Suppressor macrophage (primary cell): ENCODE measurements at regions not wholly inside any gene's neighbourhood (a gene's known extent, or its start where the extent isn't known, plus 50 kb on each side); places are given as distances from the start of the nearest gene placed in this dataset.

Experiments used
- DNase-seq, 4 experiments: peaks; one replicate each; pipeline ENCODE4 v3.0.0-alpha.2; 2020 to 2022

GRCh38 chr7:45235905-45236304, 78.3 kb downstream of the RAMP3 start:
- DNase-seq = no peak

- DNase-seq = no peak
Observed at GRCh38 chr7:45236666-45237065, 79.1 kb downstream of the RAMP3 start.

GRCh38 chr7:45237788-45238461, 80.3 kb downstream of the RAMP3 start:
- no peak for DNase-seq

- no peak for DNase-seq
Observed at GRCh38 chr7:45238806-45239205, 81.2 kb downstream of the RAMP3 start.

GRCh38 chr7:45239486-45239885, 81.9 kb downstream of the RAMP3 start:
- DNase-seq = no peak

GRCh38 chr7:45240273-45240771, 82.7 kb downstream of the RAMP3 start:
- no peak for DNase-seq

GRCh38 chr7:45240926-45241325, 83.3 kb downstream of the RAMP3 start:
- no peak for DNase-seq

GRCh38 chr7:45241339-45242109, 83.9 kb downstream of the RAMP3 start:
- no peak for DNase-seq

- DNase-seq = no peak
Observed at GRCh38 chr7:45242261-45242660, 84.7 kb downstream of the RAMP3 start.

GRCh38 chr7:45242698-45243097, 85.1 kb downstream of the RAMP3 start:
- DNase-seq = no peak

- DNase-seq = no peak
Observed at GRCh38 chr7:45244981-45245380, 87.4 kb downstream of the RAMP3 start.

GRCh38 chr7:45246339-45246738, 88.7 kb downstream of the RAMP3 start:
- DNase-seq = no peak

- no peak for DNase-seq
Observed at GRCh38 chr7:45252248-45252647, 94.7 kb downstream of the RAMP3 start.

GRCh38 chr7:45252857-45253256, 95.3 kb downstream of the RAMP3 start:
- no peak for DNase-seq

- DNase-seq = no peak
Observed at GRCh38 chr7:45253368-45253767, 95.8 kb downstream of the RAMP3 start.

- no peak for DNase-seq
Observed at GRCh38 chr7:45255187-45255586, 97.6 kb downstream of the RAMP3 start.

GRCh38 chr7:45256309-45256708, 98.7 kb downstream of the RAMP3 start:
- no peak for DNase-seq

GRCh38 chr7:45256775-45257174, 99.2 kb downstream of the RAMP3 start:
- no peak for DNase-seq

GRCh38 chr7:45257284-45257683, 99.7 kb downstream of the RAMP3 start:
- DNase-seq = no peak

- DNase-seq = no peak
Observed at GRCh38 chr7:45258533-45259226, 101.1 kb downstream of the RAMP3 start.

- DNase-seq = no peak
Observed at GRCh38 chr7:45259227-45259596, 101.6 kb downstream of the RAMP3 start.

- DNase-seq = peak; percentile 50 to 79 (median 73)
Observed at GRCh38 chr7:45259966-45260646, 102.5 kb downstream of the RAMP3 start.

- DNase-seq = no peak
Observed at GRCh38 chr7:45267262-45267661, 109.7 kb downstream of the RAMP3 start.
